Transverse colon (tissue), 4 donors: ENCODE measurements at regions not wholly inside any gene's neighbourhood (a gene's known extent, or its start where the extent isn't known, plus 50 kb on each side); places are given as distances from the start of the nearest gene placed in this dataset.

Source experiments
- DNase-seq: peaks from one replicate; pipeline ENCODE4 v3.0.0-alpha.2; 2019
- H3K27ac ChIP-seq, 4 donors: fragments of 200-600 bp; sonication (generic); 2 replicates each; pipeline ENCODE4 v1.5.1; 2016 to 2018; ENCODE audit warnings: inconsistent platforms in 4 of 4
- H3K27me3 ChIP-seq: fragments of 200-600 bp; sonication (generic); 2 replicates; pipeline ENCODE4 v1.5.1; 2017; ENCODE audit warnings: inconsistent platforms
- H3K36me3 ChIP-seq, 4 donors: fragments of 200-600 bp; sonication (generic); 2 replicates each; pipeline ENCODE4 v1.5.1; 2017 to 2019; ENCODE audit warnings: inconsistent platforms in 4 of 4
- H3K4me1 ChIP-seq, 4 donors: fragments of 200-600 bp; sonication (generic); 2 replicates each; pipeline ENCODE4 v1.5.1; 2017 to 2020; ENCODE audit warnings: inconsistent platforms in 4 of 4
- H3K4me3 ChIP-seq, 4 donors: fragments of 200-600 bp; sonication (generic); 1 replicate in 1 of 4; 2 replicates in 3 of 4; pipeline versions ENCODE4 v1.5.1 to v1.6.1; 2017 to 2019; ENCODE audit warnings: inconsistent platforms in 4 of 4
- H3K9me3 ChIP-seq, 2 donors: fragments of 200-600 bp; sonication (generic); 2 replicates each; pipeline ENCODE4 v1.5.1; 2017 to 2019; ENCODE audit warnings: inconsistent platforms in 2 of 2
- CTCF ChIP-seq, 5 experiments: fragments of 200-600 bp in 3 of 5; fragments of 450-650 bp in 2 of 5; sonication (generic) in 3 of 5; IDR thresholded peaks; 1 replicate in 2 of 5; 2 replicates in 3 of 5; pipeline ENCODE4 v1.5.1; 2016 to 2017; ENCODE audit warnings: antibody characterized with exemption in 5 of 5, inconsistent platforms in 3 of 5, mild to moderate bottlenecking in 2 of 5, moderate library complexity in 1 of 5
- EP300 ChIP-seq: sonication (generic); formaldehyde crosslinking; IDR thresholded peaks from one replicate; pipeline ENCODE4 v1.6.1; 2017; ENCODE audit warnings: antibody characterized with exemption, low read depth
- POLR2A ChIP-seq: fragments of 450-650 bp; IDR thresholded peaks from one replicate; pipeline ENCODE4 v1.6.1; 2016; ENCODE audit warnings: antibody characterized with exemption, mild to moderate bottlenecking, moderate library complexity
- POLR2AphosphoS5 ChIP-seq, 3 donors: sonication (generic); formaldehyde crosslinking; IDR thresholded peaks; one replicate each; pipeline ENCODE4 v1.6.1; 2016; ENCODE audit warnings: antibody characterized with exemption in 3 of 3
- WGBS, 2 donors: methylation state at CpG; one replicate each; pipeline ENCODE4 v1.1.5; 2018; ENCODE audit warnings: low coverage in 1 of 2; 5-methylcytosine and 5-hydroxymethylcytosine counted together
- in situ Hi-C, 4 donors: fragments of 200-750 bp; cut with MboI; loops; one replicate each; pipeline versions ENCODE4 v1.15.0 to v1.15.1; 2017; ENCODE audit warnings: low sequenced_read_pairs in 3 of 4, low pct_ligation_motif_present in 1 of 4, low pct_unique_long_range_greater_than_20kb in 1 of 4
- intact Hi-C: fragments of 100-400 bp; cut with DNase I; formaldehyde crosslinking; loops from one replicate; pipeline ENCODE4 v1.15.1; 2023; ENCODE audit warnings: low total_unique reads

- Histone ChIP-seq H3K36me3 (no peaks in the 10 kb centered on the region), H3K4me1 (peaks cover 0 to 4% (median 0%) of the 10 kb centered on the region in 4 donors), H3K27ac (no peak overlapping the region), H3K27me3 (no peaks in the 10 kb centered on the region), H3K4me3 (no peak overlapping the region), H3K9me3 (no peaks in the 10 kb centered on the region)
- intact Hi-C loops, result no loop called here
- no peak for TF ChIP-seq CTCF (IDR thresholded peaks at IDR 0.05)
- TF ChIP-seq POLR2A, result no peak
- TF ChIP-seq POLR2AphosphoS5 (IDR thresholded peaks at IDR 0.05), result no peak
- no peak for TF ChIP-seq EP300
- in situ Hi-C loops, result no loop called here
- 91 to 94% methylated on average over 1 of the region's 1 CpG for WGBS, 2 donors
- DNase-seq, result no peak
Observed at GRCh38 chr12:88662961-88663360, 82.7 kb upstream of the KITLG start.

GRCh38 chr12:88662093-88662492, 81.8 kb upstream of the KITLG start:
- intact Hi-C loops (no loop called here), in situ Hi-C loops (no loop called here)
- 71% methylated on average over 1 of the region's 1 CpG; no CpG with 5 or more reads in 1 of the 2 donors for WGBS, 2 donors
- Histone ChIP-seq H3K4me3 (no peak overlapping the region), H3K27ac (no peak overlapping the region), H3K4me1 (peaks cover 0 to 7% (median 0%) of the 10 kb centered on the region in 4 donors), H3K9me3 (no peaks in the 10 kb centered on the region), H3K36me3 (no peaks in the 10 kb centered on the region), H3K27me3 (no peaks in the 10 kb centered on the region)
- no peak for DNase-seq
- TF ChIP-seq POLR2A, result no peak
- no peak for TF ChIP-seq CTCF (IDR thresholded peaks at IDR 0.05)

- no peak for DNase-seq
- no peak for TF ChIP-seq POLR2A
- no peak for TF ChIP-seq POLR2AphosphoS5 (IDR thresholded peaks at IDR 0.05)
- no peak for TF ChIP-seq EP300
- no peak for TF ChIP-seq CTCF (IDR thresholded peaks at IDR 0.05)
- in situ Hi-C loops (no loop called here), intact Hi-C loops (no loop called here)
- H3K27ac ChIP-seq, result no peak overlapping the region
- H3K9me3 ChIP-seq, result no peaks in the 10 kb centered on the region
- peaks cover 0 to 7% (median 0%) of the 10 kb centered on the region in 4 donors for H3K4me1 ChIP-seq
- H3K36me3 ChIP-seq, result no peaks in the 10 kb centered on the region
- H3K4me3 ChIP-seq, result no peak overlapping the region
- no peaks in the 10 kb centered on the region for H3K27me3 ChIP-seq
Observed at GRCh38 chr12:88658009-88658408, 77.7 kb upstream of the KITLG start.

GRCh38 chr12:88650715-88651114, 70.4 kb upstream of the KITLG start:
- intact Hi-C loops (no loop called here), in situ Hi-C loops (no loop called here)
- Histone ChIP-seq H3K27ac (no peak overlapping the region), H3K4me3 (no peak overlapping the region), H3K9me3 (no peaks in the 10 kb centered on the region), H3K4me1 (peaks cover 0 to 10% (median 0%) of the 10 kb centered on the region in 4 donors), H3K36me3 (no peaks in the 10 kb centered on the region), H3K27me3 (no peaks in the 10 kb centered on the region)
- no peak for DNase-seq
- TF ChIP-seq EP300 (no peak), CTCF (IDR thresholded peaks at IDR 0.05) (no peak), POLR2A (no peak), POLR2AphosphoS5 (IDR thresholded peaks at IDR 0.05) (no peak)
